Thyroid gland (tissue), 4 donors: ENCODE measurements at regions not wholly inside any gene's neighbourhood (a gene's known extent, or its start where the extent isn't known, plus 50 kb on each side); places are given as distances from the start of the nearest gene placed in this dataset.

Source experiments
- CTCF ChIP-seq, 6 experiments: fragments of 200-600 bp in 3 of 6; fragments of 450-650 bp in 3 of 6; sonication (generic) in 3 of 6; IDR thresholded peaks; one replicate each; pipeline ENCODE4 v1.5.1; 2016 to 2019; ENCODE audit warnings: antibody characterized with exemption in 6 of 6, mild to moderate bottlenecking in 2 of 6, inconsistent platforms in 1 of 6, moderate library complexity in 1 of 6
- POLR2A ChIP-seq, 2 donors: fragments of 450-650 bp; IDR thresholded peaks; one replicate each; pipeline ENCODE4 v1.6.1; 2017; ENCODE audit warnings: antibody characterized with exemption in 2 of 2, mild to moderate bottlenecking in 2 of 2, moderate library complexity in 1 of 2

DNA sequence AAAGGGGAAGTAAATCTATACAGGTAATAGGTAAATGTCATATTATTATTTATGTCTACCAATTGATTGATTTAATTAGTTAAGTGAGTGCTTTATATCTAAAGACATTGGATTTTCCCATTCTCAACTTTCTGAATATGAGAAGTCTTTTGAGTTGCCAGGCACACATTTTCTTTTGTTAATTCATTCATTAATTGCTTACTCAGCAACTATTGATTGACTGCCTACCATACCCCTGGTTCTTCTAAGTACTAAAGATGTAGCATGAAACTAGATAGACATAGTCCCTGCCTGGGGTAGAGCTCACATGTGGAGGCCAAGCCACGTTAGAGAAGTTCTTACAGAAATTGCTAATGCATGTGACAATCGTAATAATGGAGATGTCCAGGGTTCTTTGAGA lies 253.1 kb upstream of the LYZL1 start:
- no peak for TF ChIP-seq CTCF (IDR thresholded peaks at IDR 0.05)
- no peak for TF ChIP-seq POLR2A (IDR thresholded peaks at IDR 0.05)
